Transverse colon (tissue), 4 donors: ENCODE measurements at regions not wholly inside any gene's neighbourhood (a gene's known extent, or its start where the extent isn't known, plus 50 kb on each side); places are given as distances from the start of the nearest gene placed in this dataset.
"Not testable (repeated sequence)": the region's sequence is repeated elsewhere in the genome, so short reads cannot be mapped to it uniquely, and the experiment has no call there.

Experiments used
- DNase-seq: peaks from one replicate; pipeline ENCODE4 v3.0.0-alpha.2; 2019
- H3K27ac ChIP-seq, 4 donors: fragments of 200-600 bp; sonication (generic); 2 replicates each; pipeline ENCODE4 v1.5.1; 2016 to 2018; ENCODE audit warnings: inconsistent platforms in 4 of 4
- H3K27me3 ChIP-seq: fragments of 200-600 bp; sonication (generic); 2 replicates; pipeline ENCODE4 v1.5.1; 2017; ENCODE audit warnings: inconsistent platforms
- H3K36me3 ChIP-seq, 4 donors: fragments of 200-600 bp; sonication (generic); 2 replicates each; pipeline ENCODE4 v1.5.1; 2017 to 2019; ENCODE audit warnings: inconsistent platforms in 4 of 4
- H3K4me1 ChIP-seq, 4 donors: fragments of 200-600 bp; sonication (generic); 2 replicates each; pipeline ENCODE4 v1.5.1; 2017 to 2020; ENCODE audit warnings: inconsistent platforms in 4 of 4
- H3K4me3 ChIP-seq, 4 donors: fragments of 200-600 bp; sonication (generic); 1 replicate in 1 of 4; 2 replicates in 3 of 4; pipeline versions ENCODE4 v1.5.1 to v1.6.1; 2017 to 2019; ENCODE audit warnings: inconsistent platforms in 4 of 4
- H3K9me3 ChIP-seq, 2 donors: fragments of 200-600 bp; sonication (generic); 2 replicates each; pipeline ENCODE4 v1.5.1; 2017 to 2019; ENCODE audit warnings: inconsistent platforms in 2 of 2
- CTCF ChIP-seq, 5 experiments: fragments of 200-600 bp in 3 of 5; fragments of 450-650 bp in 2 of 5; sonication (generic) in 3 of 5; IDR thresholded peaks; 1 replicate in 2 of 5; 2 replicates in 3 of 5; pipeline ENCODE4 v1.5.1; 2016 to 2017; ENCODE audit warnings: antibody characterized with exemption in 5 of 5, inconsistent platforms in 3 of 5, mild to moderate bottlenecking in 2 of 5, moderate library complexity in 1 of 5
- EP300 ChIP-seq: sonication (generic); formaldehyde crosslinking; IDR thresholded peaks from one replicate; pipeline ENCODE4 v1.6.1; 2017; ENCODE audit warnings: antibody characterized with exemption, low read depth
- POLR2A ChIP-seq: fragments of 450-650 bp; IDR thresholded peaks from one replicate; pipeline ENCODE4 v1.6.1; 2016; ENCODE audit warnings: antibody characterized with exemption, mild to moderate bottlenecking, moderate library complexity
- POLR2AphosphoS5 ChIP-seq, 3 donors: sonication (generic); formaldehyde crosslinking; IDR thresholded peaks; one replicate each; pipeline ENCODE4 v1.6.1; 2016; ENCODE audit warnings: antibody characterized with exemption in 3 of 3
- WGBS, 2 donors: methylation state at CpG; one replicate each; pipeline ENCODE4 v1.1.5; 2018; ENCODE audit warnings: low coverage in 1 of 2; 5-methylcytosine and 5-hydroxymethylcytosine counted together
- in situ Hi-C, 4 donors: fragments of 200-750 bp; cut with MboI; loops; one replicate each; pipeline versions ENCODE4 v1.15.0 to v1.15.1; 2017; ENCODE audit warnings: low sequenced_read_pairs in 3 of 4, low pct_ligation_motif_present in 1 of 4, low pct_unique_long_range_greater_than_20kb in 1 of 4
- intact Hi-C: fragments of 100-400 bp; cut with DNase I; formaldehyde crosslinking; loops from one replicate; pipeline ENCODE4 v1.15.1; 2023; ENCODE audit warnings: low total_unique reads

- H3K36me3 ChIP-seq, H3K4me1 ChIP-seq, in situ Hi-C loops, intact Hi-C loops, H3K27me3 ChIP-seq, H3K9me3 ChIP-seq: not testable (repeated sequence)
- peak; percentile 82 for DNase-seq
- 1% methylated on average over 29 of the region's 96 CpGs; no CpG with 5 or more reads in 1 of the 2 donors for WGBS, 2 donors
- H3K4me3 ChIP-seq: peak overlapping the region; percentile 59 to 87 (median 76)
- peak in 2 of 3 donors; percentile 50 to 74 for TF ChIP-seq POLR2AphosphoS5 (IDR thresholded peaks at IDR 0.05)
- TF ChIP-seq POLR2A: peak; percentile 84
- peak overlapping the region; percentile 96 to 99 (median 98) for H3K27ac ChIP-seq
These were observed 62.6 kb upstream of the CDR2 start for GRCh38 chr16:22436823-22437652.

- in situ Hi-C loops, H3K36me3 ChIP-seq, H3K4me1 ChIP-seq, H3K27me3 ChIP-seq, DNase-seq, intact Hi-C loops, H3K9me3 ChIP-seq: not testable (repeated sequence)
- Histone ChIP-seq H3K27ac (peak overlapping the region; percentile 96 to 99 (median 98)), H3K4me3 (peak overlapping the region in 3 of 4 donors; percentile 71 to 87 (median 82))
- 0% methylated on average over 1 of the region's 6 CpGs; no CpG with 5 or more reads in 1 of the 2 donors for WGBS, 2 donors
These were observed 62.0 kb upstream of the CDR2 start for GRCh38 chr16:22436326-22436822.

- peaks cover 0 to 30% (median 11%) of the 10 kb centered on the region in 4 donors for H3K36me3 ChIP-seq
- H3K27ac ChIP-seq, H3K4me1 ChIP-seq, H3K4me3 ChIP-seq, in situ Hi-C loops, intact Hi-C loops, H3K27me3 ChIP-seq, DNase-seq, H3K9me3 ChIP-seq: not testable (repeated sequence)
- WGBS, 2 donors: 38 to 80% methylated on average over 1 to 8 of the region's 9 CpGs
These were observed 56.9 kb upstream of the CDR2 start for GRCh38 chr16:22431314-22431713.

- H3K9me3 ChIP-seq: no peaks in the 10 kb centered on the region
- no peak for DNase-seq
- WGBS, 2 donors: 81% methylated on average over 8 of the region's 8 CpGs; no CpG with 5 or more reads in 1 of the 2 donors
- TF ChIP-seq EP300 (no peak), CTCF (IDR thresholded peaks at IDR 0.05) (no peak), POLR2AphosphoS5 (IDR thresholded peaks at IDR 0.05) (no peak), POLR2A (no peak)
- intact Hi-C loops (no loop called here), in situ Hi-C loops (no loop called here)
- no peak overlapping the region for H3K4me3 ChIP-seq
- H3K36me3 ChIP-seq: peaks cover 0 to 30% (median 11%) of the 10 kb centered on the region in 4 donors
- peaks cover 0 to 12% (median 0%) of the 10 kb centered on the region in 4 donors for H3K4me1 ChIP-seq
- H3K27me3 ChIP-seq: no peaks in the 10 kb centered on the region
- no peak overlapping the region for H3K27ac ChIP-seq
These were observed 54.2 kb upstream of the CDR2 start for GRCh38 chr16:22428654-22429053.

- Histone ChIP-seq H3K36me3 (peaks cover 0 to 30% (median 11%) of the 10 kb centered on the region in 4 donors), H3K4me3 (no peak overlapping the region), H3K9me3 (no peaks in the 10 kb centered on the region), H3K4me1 (peaks cover 0 to 12% (median 0%) of the 10 kb centered on the region in 4 donors), H3K27ac (no peak overlapping the region), H3K27me3 (no peaks in the 10 kb centered on the region)
- intact Hi-C loops: no loop called here
- 94 to 100% methylated on average over 3 to 10 of the region's 10 CpGs for WGBS, 2 donors
- in situ Hi-C loops: no loop called here
- TF ChIP-seq POLR2AphosphoS5 (IDR thresholded peaks at IDR 0.05): no peak
- TF ChIP-seq POLR2A: no peak
- TF ChIP-seq CTCF (IDR thresholded peaks at IDR 0.05): no peak
- no peak for TF ChIP-seq EP300
- DNase-seq: no peak
These were observed 53.1 kb upstream of the CDR2 start for GRCh38 chr16:22427556-22427955.
